Fibroblast of villous mesenchyme (primary cell): ENCODE measurements at regions not wholly inside any gene's neighbourhood (a gene's known extent, or its start where the extent isn't known, plus 50 kb on each side); places are given as distances from the start of the nearest gene placed in this dataset.

ENCODE experiments used
- DNase-seq: peaks from one replicate; pipeline ENCODE4 v3.0.0-alpha.2; 2010; ENCODE audit warnings: low read depth
- H3K4me3 ChIP-seq: 2 replicates; pipeline ENCODE4 v1.5.1; 2011; ENCODE audit warnings: low read depth, mild to moderate bottlenecking, low read length
- TF ChIP-seq, protein P1 (sequence below): IDR thresholded peaks from 2 replicates; pipeline ENCODE4 v1.5.1; 2012; ENCODE audit warnings: low read depth, mild to moderate bottlenecking, low read length; ENCODE audit not compliant: insufficient read depth

DNA sequence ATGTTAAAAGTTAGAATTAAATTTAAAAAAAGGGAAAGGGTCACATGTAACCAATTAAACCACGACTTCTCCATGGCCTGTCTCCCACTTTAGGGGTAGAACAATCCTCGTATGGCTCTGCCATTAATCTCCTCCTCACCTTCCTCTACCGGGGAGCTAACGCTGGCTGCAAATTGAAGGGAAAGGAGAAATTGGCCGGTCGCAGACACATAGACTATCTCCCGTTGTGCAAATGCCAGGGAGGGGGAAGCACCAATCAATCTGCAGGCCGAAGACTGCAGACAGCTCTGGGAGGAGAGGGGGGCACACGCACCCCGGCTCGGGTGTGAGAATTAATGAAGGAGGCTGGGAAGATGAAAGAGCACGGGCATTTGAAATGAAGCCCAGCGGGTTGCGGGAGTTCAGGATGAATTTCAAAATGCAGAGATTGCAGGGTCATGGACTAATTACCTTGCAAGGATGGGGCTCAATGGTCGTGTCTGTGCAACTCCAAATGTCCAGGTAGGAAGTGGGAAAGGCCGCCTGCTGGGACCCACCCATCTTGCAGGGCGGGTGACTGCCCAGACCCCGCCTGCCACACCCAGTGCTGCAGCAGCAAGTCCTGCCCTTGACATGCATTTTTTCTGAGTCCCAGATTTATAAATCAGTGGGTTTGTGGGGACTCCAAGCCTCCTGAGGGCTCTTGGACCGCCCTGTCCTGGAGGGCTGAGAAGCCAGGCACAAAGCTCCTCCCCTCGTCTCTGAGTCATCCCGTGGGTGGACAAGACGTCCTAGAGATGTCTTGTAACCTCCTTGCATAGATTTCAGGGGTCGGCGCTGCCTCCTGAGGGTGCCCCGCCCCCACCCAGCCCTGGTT lies 534.2 kb downstream of the TBC1D22A start:
- TF ChIP-seq, protein P1, sequence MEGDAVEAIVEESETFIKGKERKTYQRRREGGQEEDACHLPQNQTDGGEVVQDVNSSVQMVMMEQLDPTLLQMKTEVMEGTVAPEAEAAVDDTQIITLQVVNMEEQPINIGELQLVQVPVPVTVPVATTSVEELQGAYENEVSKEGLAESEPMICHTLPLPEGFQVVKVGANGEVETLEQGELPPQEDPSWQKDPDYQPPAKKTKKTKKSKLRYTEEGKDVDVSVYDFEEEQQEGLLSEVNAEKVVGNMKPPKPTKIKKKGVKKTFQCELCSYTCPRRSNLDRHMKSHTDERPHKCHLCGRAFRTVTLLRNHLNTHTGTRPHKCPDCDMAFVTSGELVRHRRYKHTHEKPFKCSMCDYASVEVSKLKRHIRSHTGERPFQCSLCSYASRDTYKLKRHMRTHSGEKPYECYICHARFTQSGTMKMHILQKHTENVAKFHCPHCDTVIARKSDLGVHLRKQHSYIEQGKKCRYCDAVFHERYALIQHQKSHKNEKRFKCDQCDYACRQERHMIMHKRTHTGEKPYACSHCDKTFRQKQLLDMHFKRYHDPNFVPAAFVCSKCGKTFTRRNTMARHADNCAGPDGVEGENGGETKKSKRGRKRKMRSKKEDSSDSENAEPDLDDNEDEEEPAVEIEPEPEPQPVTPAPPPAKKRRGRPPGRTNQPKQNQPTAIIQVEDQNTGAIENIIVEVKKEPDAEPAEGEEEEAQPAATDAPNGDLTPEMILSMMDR, result no peak
- no peak overlapping the region for H3K4me3 ChIP-seq
- no peak for DNase-seq

DNA sequence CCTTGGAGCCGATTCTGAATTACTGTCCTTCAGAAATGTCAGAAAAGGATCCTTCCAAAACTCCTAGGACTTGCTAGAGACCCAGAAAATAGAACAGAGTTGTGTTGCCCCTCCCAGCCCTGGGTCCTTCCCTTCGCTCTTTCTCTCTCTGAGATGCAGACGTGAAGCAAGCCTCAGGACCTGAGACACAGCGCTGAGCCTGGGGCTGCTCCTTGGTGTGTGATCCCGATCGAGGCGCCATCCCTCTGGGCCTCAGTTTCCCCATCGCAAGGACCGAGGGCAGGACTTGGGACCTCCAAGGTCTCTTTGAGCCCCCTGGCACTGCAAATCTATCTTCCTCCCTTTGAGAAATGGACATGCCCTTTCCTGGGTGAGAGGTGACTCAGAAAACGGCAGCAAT lies 533.5 kb downstream of the TBC1D22A start:
- H3K4me3 ChIP-seq, result no peak overlapping the region
- DNase-seq, result no peak
- TF ChIP-seq, protein P1, result no peak

DNA sequence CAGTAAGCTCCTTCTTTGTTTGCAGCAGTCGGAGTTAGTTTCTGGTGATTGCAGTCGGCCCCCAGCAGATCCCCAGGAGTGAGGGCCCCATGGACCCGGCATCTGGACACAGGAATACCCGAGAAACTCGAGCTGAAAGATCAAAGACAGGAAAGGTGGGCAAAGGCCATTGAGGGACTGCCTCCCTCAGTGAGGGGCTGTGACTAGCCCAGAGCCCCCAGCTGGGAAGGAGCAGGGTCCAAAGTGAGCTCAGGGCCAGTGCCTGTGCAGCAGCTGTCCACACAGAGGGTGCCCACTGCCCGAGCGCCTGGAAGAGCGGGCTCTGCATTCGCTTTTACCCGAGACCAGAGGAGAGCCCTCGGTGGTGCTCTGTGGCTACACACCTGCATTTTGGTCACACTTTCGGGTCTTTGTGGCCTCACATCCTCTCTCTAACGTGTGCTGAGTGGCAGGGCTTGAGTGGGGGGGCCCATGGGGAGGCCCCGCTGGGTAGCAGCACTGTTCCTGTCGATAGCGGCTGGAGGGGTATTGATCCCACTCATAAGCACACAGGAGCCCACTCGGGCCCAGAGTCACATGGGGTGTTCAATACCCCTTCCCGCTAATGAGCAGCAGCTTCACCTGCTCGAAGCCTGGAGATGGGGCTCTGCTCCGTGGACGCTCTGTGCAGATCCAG lies 532.9 kb downstream of the TBC1D22A start:
- H3K4me3 ChIP-seq, result no peak overlapping the region
- DNase-seq, result no peak
- TF ChIP-seq, protein P1, result no peak

DNA sequence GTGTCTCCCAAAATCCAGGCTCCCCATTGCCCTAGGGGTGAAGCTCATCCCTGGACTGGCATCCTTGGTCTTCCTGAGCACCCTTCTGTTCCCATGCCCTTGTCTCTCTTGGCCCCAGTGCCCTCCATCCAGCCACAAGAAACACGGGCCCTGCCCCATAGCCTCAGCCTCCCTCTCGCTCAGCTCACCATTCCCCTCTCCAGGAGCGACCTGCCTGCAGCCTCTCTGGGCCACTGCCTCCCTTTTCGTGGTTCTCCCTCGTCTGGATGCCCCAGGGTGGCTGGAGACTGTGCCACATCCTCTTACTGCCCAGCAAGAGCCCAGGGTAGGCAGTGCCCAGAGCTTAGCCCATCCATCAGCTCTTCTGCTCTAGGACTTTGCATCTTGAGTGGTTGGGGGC lies 532.1 kb downstream of the TBC1D22A start:
- no peak overlapping the region for H3K4me3 ChIP-seq
- TF ChIP-seq, protein P1, result no peak
- DNase-seq, result no peak

DNA sequence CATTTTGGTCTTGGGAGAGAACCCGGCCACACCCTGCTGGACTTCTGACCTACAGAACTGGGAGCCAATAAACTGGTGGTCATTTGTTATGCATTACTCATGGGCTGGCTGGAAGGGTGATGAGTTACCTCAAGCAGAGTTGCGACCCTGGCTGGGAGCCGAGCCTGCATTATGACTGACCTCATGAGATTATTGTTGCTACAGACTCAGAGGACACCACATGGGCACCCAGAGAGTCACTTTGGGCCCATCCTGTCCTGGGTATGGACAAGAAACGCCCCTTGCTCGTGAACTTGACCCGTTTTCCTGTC lies 531.7 kb downstream of the TBC1D22A start:
- peak; percentile 45 for DNase-seq
- no peak overlapping the region for H3K4me3 ChIP-seq
- TF ChIP-seq, protein P1, result no peak

DNA sequence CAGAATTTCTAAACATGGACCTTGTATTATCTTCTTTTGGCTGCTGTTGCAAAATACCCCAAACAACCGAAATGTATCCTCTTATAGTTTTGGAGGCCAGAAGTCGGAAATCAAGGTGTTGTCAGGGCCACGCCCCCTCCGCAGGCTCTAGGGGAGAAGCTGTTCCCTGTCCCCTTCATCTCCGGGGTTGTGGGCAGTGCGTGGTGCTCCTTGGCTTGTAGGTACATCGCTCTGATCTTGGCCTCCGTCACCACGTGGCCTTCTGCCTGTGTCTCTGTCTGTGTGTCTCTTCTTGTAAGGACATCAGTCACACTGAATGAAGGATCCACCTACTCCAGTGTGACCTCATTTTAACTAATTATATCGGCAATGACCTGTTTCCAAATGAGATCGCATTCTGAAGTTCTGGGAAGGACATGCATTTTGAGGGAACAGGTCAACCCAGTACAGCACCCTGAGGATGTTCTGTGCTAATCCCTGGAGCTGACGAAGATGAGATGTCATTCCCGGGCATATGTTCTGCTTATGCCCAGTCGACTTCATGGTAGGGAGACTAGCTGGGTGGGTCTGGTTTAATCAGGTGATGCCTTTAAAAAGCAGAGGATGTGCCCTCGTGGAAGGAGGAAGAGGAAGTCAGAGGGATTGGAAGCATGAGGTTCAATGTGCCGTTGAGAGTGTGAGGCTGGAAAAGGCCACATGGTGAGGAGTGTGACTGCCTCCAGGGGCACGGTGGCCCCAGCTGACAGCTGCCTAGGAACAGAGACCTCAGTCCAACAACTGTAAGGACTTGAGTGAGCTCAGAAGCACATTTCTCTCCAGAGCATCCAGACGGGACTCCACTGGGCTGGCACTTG lies 531.1 kb downstream of the TBC1D22A start:
- TF ChIP-seq, protein P1, result no peak
- DNase-seq, result no peak
- no peak overlapping the region for H3K4me3 ChIP-seq
